ENCODE measurements at regions not wholly inside any gene's neighbourhood (a gene's known extent, or its start where the extent isn't known, plus 50 kb on each side); places are given as distances from the start of the nearest gene placed in this dataset.

DNA sequence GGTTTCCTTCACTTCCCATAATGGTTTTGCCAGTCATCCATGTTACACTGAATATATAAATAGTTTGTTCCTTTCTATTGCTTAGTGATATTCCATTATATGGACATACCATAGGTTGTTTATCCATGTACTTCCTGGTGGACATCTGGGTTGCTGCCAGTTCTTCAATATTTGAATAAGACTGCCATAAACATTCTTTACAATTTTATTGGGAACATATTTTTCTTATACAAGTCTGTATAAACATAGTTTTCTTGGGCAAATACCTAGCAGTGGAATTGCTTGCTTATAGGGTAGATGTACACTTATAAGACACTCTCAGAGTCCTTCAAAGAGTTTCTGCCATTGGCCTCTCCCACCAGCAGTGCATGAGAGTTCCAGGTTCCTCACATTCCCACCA, 231.4 kb downstream of the OPA1 start:
- TF ChIP-seq EZH2 (IDR thresholded peaks at IDR 0.05; ENCODE audit: borderline replicate concordance, low read length), result no peak
- no peak for TF ChIP-seq CTCF (conservative IDR thresholded peaks at IDR 0.05 in 1 of 2, IDR thresholded peaks at IDR 0.05 in 1 of 2; ENCODE audit: extremely low read depth in 1 of 2, insufficient read depth in 1 of 2, low read depth in 1 of 2, low read length in 2 of 2)
